Epithelial cell of proximal tubule (primary cell): ENCODE measurements at regions not wholly inside any gene's neighbourhood (a gene's known extent, or its start where the extent isn't known, plus 50 kb on each side); places are given as distances from the start of the nearest gene placed in this dataset.

Source experiments
- DNase-seq: peaks from one replicate; pipeline ENCODE4 v3.0.0-alpha.2; 2011; ENCODE audit warnings: low read depth
- H3K4me3 ChIP-seq: 2 replicates; pipeline ENCODE4 v1.5.1; 2011; ENCODE audit warnings: low read depth, mild to moderate bottlenecking, low read length
- TF ChIP-seq, protein P1 (sequence below): conservative IDR thresholded peaks from 2 replicates; pipeline ENCODE4 v1.5.1; 2012; ENCODE audit warnings: low read depth, mild to moderate bottlenecking, low read length

DNA sequence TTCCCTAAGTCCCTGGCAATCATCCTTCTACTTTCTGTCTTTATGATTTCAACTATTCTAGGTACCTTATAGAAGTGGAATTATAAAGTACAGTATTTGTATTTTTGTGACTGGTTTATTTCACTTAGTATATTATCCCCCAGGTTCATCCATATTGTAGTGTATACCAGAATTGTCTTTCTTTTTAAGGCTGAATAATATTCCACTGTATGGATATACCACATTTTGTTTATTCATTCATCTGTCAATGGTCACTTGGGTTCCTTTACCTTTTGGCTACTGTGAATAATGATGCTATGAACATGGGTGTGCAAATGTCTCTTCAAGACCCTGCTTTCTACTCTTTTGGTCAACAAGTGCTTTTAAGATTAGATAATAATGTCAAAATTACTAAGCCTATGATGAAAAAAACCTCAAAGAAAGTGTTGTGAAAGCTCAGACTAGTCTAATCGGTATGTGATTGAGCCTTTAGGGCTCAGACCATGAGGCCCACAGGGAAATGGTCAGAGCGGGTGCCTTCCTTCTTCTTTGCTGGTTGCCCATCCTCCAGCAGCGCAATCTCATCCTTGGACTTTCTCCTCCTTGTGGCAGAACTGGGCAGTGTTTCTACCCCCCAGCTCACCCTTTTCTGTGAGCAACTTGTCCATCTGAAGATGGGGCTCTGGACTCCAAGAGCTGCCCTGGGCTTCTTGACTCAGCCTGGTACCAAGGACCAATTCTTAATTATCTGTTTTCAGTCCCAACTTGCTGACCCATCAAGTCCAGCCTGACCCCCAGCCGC, 105.4 kb downstream of the TTC8 start:
- H3K4me3 ChIP-seq = no peak overlapping the region
- DNase-seq = no peak
- TF ChIP-seq, protein P1, sequence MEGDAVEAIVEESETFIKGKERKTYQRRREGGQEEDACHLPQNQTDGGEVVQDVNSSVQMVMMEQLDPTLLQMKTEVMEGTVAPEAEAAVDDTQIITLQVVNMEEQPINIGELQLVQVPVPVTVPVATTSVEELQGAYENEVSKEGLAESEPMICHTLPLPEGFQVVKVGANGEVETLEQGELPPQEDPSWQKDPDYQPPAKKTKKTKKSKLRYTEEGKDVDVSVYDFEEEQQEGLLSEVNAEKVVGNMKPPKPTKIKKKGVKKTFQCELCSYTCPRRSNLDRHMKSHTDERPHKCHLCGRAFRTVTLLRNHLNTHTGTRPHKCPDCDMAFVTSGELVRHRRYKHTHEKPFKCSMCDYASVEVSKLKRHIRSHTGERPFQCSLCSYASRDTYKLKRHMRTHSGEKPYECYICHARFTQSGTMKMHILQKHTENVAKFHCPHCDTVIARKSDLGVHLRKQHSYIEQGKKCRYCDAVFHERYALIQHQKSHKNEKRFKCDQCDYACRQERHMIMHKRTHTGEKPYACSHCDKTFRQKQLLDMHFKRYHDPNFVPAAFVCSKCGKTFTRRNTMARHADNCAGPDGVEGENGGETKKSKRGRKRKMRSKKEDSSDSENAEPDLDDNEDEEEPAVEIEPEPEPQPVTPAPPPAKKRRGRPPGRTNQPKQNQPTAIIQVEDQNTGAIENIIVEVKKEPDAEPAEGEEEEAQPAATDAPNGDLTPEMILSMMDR = peak; percentile 21

DNA sequence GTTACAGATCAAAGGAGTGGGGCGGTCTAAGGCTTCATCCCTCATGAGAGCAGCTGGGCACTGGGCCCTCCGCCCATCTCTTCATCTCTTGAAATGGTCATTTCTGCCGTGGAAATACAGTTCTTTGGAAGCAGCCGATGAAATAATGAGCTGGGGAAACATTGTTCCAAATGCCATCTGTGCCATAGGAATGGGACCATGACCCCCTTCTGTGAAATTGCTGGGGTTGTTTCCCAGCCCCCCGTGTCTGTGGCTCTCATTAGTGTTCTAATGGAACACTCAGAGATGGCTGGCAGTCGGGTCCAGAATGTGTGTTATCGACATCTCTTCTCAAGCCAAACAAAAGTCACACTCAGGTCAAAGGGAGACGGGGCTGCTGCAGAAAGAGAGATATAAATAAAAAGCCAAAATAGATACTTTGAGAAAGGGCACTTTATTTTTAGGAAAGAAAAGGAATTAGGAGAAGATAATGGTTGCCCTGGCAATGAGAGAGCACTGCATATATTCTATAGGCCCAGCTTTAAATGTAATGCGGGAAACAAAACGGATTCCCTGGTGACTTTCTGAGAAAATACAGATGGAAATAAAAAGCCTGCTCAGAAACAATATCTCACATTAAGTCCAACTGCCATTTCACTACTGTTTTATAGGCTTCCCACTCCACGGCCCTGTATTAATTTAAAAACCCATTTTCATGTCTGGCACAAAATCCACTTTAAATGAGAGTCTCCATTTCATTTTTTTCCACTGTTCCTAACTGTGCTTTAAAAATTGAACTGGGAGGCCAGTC, 107.1 kb downstream of the TTC8 start:
- H3K4me3 ChIP-seq = no peak overlapping the region
- TF ChIP-seq, protein P1 = no peak
- no peak for DNase-seq

DNA sequence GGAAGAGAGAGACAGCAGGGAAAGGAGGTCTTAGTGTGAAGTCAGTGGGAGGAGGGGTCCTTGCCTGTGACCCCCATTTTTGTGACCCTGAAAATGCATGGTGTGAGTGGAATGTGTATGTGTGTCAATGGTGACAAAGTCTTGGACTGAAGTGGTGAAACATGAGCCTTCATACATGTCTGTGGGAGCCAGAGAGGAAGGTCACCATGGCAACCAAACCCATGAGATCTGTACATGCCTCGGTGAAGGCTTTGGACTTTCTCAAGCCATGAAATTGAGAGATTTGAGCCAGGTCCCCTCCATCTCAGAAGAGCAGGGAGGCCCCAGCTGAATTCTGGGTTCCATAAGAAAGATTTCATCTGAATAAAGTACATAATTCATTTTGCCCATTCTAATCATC, 108.7 kb downstream of the TTC8 start:
- no peak for DNase-seq
- TF ChIP-seq, protein P1 = no peak
- no peak overlapping the region for H3K4me3 ChIP-seq

DNA sequence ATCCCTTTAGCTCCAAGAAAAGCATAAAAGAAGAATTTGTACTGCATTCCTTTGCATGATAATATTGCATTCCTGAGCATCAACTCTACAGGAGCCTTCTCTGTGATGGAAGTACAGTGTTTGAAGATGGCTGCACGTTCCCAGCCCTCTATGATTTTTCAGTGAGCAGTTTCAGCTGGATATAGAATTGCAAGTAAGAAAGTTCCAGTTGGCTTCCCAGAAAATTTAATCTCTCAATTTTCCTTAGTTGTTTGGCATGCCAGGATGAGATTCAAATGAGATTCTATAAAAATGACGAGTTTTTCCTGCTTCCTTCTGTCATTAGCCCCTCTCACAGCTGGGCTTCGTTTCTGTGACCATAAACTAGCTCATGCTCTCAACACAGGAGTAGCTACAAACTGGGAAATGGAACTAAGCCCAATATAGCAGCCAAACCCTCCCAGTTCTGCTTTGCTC, 109.9 kb downstream of the TTC8 start:
- no peak for DNase-seq
- TF ChIP-seq, protein P1 = no peak
- H3K4me3 ChIP-seq = no peak overlapping the region

DNA sequence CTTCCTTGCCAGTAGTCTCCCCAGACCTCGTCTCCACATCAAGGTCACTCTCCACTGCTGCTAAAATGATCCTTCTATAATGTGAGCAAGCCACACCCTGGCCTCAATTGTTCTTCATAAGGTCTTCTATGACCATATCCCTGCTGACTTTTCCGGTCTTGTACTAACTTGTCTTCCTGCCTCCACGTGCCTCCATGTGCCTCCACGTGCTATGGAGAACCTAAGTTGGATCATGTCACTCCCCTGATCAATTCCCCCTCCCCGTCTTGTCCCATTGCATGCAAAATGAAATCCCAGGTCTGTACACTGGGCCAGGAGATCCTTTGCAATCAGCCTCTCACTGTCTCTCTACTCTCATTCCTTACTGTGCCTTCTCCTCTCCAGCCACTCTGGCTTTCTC, 110.6 kb downstream of the TTC8 start:
- TF ChIP-seq, protein P1 = no peak
- H3K4me3 ChIP-seq = no peak overlapping the region
- no peak for DNase-seq

DNA sequence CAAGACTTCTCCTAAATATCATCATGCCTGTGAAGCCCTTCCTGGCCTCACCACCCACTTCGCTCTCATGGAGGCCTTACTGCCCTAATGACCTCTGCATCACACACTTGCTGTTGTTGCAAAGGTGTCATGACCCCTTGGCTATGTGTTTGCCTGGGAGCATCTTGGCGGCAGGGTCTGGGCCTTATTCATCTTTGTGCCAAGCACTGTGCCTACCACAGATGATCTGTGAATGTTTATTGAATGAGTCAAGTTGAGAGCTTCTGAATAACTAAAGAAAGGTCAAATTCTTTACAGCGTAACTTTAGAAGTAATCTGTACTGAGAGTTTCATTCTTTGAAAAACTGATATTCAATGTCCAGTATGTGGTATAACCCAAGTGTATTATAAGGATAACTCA, 113.3 kb downstream of the TTC8 start:
- no peak for DNase-seq
- H3K4me3 ChIP-seq = no peak overlapping the region
- TF ChIP-seq, protein P1 = no peak
